ENCODE measurements at regions not wholly inside any gene's neighbourhood (a gene's known extent, or its start where the extent isn't known, plus 50 kb on each side); places are given as distances from the start of the nearest gene placed in this dataset.
"Not testable (repeated sequence)": the region's sequence is repeated elsewhere in the genome, so short reads cannot be mapped to it uniquely, and the experiment has no call there.

DNA sequence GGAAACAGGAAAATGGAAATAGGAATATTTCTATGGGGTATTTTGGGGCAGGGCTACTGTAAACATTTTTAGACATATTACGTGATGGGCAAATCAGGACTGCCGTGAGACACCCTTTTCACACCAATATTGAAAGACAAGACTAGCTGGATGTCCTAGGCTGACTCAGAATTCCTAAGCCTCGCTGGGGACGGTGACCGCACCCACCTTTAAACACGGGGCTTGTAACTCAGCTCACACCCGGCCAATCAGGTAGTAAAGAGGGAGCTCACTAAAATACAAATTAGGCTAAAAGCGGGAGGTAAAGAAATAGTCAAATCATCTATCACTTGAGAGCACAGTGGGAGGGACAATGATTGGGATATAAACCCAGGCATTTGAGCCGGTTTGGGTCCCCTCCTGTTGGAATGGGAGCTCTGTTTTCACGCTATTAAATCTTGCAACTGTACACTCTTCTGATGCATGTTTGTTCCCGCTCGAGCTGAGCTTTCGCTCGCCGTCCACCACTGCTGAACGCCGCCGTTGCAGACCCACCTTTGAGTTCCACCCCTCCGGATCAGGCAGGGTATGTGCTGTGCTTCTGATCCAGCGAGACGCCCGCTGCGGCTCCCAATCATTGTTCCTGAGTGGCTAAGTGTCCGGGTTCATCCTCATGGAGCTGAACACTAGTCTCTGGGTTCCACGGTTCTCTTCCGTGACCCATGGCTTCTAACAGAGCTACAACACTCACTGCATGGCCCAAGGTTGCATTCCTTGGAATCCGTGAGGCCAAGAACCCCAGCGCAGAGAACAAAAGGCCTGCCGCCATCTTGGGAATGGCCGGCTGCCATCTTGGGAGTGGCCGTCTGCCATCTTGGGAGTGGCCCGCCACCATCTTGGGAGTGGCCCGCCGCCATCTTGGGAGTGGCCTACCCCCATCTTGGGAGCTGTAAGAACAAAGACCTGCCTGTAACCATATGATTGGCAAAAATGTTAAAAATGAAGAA, 152.6 kb downstream of the CRLF2 start:
- no peak for DNase-seq

DNA sequence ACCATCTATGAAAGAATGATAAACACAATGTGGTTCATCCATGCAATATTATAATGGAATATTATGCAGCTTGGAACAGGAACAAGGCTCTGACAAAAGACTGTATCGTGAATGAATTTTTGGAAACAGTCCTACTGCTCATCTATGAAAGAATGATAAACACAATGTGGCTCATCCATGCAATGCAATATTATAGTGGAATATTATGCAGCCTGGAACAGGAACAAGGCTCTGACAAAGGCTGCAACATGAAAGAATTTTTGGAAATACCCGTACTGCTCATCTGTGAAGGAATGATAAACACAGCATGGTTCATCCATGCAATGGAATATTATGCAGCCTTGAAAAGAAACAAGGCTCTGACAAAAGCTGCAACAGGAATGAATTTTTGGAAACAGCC, 158.8 kb downstream of the CRLF2 start:
- not testable (repeated sequence) for DNase-seq

DNA sequence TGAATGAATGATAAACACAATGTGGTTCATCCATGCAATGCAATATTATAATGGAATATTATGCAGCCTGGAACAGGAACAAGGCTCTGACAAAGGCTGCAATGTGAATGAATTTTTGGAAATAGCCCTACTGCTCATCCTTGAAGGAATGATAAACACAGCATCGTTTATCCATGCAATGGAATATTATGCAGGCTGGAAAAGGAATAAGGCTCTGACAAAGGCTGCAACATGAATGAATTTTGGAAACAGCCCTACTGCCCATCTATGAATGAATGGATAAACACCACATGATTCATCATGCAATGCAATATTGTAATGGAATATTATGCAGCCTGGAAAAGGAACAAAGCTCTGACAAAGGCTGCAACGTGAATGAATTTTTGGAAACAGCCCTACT, 159.4 kb downstream of the CRLF2 start:
- no peak for DNase-seq

DNA sequence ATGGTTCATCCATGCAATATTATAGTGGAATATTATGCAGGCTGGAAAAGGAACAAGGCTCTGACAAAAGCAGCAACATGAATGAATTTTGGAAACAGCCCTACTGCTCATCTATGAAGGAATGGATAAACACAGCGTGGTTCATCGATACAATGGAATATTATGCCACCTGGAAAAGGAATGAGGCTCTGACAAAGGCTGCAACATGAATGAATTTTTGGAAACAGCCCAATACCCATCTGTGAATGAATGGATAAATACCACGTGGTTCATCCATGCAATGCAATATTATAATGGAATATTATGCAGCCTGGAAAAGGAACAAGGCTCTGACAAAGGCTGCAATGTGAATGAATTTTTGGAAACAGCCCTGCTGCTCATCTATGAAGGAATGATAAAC, 160.4 kb downstream of the CRLF2 start:
- DNase-seq = no peak

DNA sequence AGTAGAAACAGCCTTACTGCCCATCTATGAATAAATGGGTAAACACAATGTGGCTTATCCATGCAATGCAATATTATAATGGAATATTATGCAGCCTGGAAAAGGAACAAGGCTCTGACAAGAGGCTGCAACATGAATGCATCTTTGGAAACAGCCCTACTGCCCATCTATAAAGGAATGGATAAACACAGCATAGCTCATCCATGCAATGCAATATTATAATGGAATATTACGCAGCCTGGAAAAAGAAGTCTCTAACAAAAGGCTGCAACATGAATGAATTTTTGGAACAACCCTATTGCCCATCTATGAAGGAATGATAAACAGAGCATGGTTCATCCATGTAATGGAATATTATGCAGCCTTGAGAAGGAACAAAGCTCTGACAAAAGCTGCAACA, 161.0 kb downstream of the CRLF2 start:
- no peak for DNase-seq

DNA sequence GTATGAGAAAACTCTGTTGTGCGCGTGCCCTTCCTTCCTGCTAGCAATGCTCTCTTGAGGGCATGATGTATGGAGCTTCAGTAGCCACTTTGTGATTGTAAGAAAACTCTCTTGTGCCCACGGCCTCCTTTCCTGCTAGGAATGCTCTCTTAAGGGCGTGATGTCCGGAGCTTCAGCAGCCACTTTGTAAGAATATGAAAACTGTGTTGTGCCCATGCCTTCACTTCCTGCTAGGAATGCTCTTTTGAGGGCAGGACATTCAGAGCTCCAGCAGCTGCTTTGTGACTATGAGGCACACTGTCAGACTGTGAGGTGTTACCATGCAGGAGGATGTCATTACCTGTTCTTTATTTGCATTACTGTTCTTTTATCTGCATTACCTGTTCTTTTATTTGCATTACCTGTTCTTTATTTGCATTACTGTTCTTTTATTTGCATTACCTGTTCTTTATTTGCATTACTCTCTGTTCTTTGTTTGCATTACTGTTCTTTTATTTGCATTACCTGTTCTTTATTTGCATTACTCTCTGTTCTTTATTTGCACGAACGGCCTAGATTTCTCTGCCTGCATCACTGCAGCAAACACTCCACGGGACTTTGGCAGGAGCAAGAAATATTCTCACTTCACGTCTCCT, 166.7 kb downstream of the CRLF2 start:
- DNase-seq = no peak

DNA sequence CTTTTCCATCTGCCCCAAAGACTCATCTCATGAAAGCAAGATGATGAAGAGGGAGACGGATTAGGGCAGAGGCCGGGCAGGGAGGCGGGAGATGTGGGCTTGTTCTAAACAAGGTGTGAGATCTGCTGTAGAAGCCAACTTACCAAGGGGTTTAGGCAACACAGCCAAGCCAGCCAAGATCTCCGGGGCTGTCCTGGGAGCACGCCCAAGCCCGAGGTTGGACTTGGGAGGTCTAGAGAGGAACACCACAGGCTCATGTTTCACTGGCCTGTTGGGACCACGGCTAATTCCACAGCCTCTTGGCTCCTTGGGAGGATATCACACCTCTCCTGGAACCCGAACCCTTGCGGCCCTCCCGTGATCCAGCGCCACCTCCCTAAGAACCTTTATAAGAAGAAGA, 171.4 kb downstream of the CRLF2 start:
- peak; percentile 21 to 32 for DNase-seq

DNA sequence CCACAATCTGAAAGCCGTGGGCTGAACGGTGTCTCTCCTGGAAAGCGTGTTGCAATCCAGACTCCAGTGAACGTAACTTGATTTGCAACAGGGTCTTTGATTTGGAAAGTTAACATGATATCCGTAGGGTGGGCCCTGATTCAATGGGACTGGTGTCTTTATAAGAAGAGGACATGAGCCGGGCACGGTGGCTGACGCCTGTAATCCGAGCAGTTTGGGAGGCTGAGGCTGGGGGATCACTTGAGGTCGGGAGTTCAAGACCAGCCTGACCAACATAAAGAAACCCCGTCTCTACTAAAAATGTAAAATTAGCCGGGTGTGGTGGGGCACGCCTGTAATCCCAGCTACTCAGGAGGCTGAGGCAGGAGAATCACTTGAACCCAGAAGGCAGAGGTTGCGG, 176.5 kb downstream of the CRLF2 start:
- DNase-seq = not testable (repeated sequence)

DNA sequence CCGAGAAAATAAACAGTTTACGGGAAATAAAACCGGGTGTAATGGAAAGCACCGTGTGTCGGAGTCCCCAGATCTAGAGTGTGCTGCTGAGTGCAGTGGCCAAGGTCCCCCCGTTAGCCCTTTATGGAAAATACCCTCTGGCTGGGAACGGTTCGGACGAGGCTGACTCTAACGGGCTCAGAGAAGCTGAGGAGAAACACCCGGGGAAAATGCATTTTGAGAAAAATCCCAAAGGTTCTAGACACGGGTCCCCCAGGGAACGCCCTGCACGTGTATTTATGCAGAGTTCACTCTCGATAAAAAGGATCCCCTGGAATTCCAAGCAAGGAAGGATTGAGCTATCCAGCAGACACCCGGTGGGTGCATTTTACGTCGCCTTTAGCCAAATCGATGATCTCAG, 177.2 kb downstream of the CRLF2 start:
- no peak for DNase-seq

DNA sequence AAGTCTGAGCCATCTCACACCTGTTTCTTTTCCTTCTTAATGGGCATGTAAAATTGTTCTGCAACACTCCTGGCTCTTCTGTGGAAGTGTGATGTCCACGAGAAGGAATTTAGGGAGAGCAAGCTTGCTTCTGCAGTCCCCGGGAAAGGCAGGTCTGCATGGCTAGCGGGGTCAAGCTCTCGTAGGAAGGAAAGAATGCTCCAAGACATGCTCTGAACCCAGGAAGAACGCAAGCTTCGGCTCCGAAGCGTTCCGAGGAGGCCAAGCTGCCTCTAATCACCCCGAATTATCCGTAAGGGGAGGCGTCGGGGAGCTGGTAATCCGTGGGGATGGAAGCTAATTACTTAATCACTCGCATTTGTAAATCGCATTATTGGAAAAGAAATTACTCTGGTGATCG, 177.7 kb downstream of the CRLF2 start:
- no peak for DNase-seq

DNA sequence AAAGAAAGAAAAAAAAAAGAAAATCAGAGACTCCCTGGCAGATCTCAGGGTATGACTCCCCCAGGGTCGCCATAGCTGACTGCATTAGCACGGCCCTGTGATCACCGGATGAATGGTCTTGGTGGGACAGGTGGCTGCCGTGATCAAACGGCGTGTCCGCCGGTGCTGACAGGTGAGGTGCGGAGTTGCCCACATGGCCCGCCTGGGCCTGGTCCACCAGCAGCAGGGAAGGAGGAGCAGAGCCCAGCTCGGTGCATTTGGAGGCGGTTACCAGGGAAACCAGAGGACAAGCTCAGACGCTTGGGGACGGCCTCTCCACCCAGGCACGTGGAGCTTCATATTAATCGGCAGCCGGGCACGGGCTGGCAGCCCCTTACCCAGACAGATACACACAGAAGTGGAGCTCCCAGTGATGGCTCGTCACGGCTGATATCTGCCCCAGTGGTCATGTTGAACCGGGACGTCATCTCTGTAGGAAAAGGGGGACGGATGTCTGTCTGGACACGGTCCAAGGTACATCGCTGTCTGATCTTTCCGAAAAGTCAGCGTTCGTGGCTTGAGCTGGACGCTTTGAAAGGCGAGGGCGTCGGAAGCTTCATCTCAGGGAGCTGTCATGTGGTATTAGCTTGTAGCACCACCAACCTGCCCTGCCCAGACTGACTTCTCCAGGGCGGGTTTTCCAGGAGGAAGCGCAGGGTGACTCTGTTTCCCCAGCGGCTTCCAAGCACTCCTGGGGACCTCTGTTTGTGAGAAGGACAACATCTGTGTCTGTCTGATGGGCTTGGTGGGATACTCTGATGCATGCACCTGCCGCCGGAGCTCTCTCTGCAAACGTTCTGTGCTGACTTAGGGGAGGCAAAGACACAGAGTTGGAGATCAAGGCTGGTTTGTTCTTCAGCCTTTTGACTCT, 180.7 kb downstream of the CRLF2 start:
- DNase-seq = no peak

DNA sequence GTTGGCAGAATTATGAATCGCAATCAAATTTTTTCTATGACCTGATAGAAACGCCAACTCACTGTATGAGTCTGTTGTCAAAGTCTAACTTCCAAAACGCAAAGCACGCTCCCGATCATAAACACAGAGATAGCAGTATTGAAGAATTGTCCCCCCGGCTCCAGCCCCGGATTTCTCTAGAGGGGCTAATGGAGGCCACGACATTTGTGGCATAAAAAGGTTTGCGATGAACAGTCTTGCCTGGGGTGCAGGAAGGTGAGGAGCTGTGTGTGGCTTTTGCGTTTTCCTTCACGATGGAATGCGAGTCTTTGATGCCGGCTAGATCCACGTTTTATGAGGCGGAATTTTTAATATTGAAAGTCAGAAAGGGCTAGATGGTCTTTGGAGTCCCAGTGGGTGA, 183.0 kb downstream of the CRLF2 start:
- no peak for DNase-seq

DNA sequence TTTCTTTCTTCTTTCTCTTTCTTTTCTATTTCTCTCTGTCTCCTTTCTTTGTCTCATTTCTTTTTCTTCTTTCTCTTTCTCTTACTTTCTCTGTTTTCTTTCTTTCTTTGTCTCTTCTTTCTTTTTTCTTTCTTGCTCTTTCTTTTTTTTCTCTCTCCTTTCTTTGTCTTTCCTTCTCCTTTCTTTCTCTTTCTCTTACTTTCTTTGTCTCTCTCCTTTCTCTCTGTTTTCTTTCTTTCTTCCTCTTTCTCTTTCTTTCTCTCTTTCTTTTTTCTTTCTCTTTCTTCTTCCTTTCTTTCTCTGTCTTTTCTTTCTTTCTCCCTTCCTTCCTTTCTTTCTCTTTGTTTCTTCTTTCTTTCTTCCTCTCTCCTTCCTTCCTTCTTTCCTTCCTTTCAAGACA, 184.8 kb downstream of the CRLF2 start:
- no peak for DNase-seq

DNA sequence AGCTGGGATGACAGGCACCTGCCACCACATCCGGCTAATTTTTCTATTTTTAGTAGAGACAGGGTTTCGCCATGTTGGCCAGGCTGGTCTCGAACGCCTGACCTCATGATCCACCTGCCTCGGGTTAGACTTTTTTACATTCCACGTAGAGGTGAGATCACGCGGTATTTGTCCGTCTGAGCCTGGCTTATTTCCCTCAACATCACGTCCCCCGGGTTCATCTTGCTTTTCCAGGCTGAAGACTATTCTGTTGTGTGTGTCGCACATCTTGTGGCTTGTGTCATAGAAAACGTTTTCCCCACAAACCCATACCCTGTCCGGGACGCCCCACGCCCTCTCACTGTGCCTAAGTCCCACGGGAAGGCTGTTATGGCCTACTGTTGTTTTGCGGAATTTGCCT, 185.3 kb downstream of the CRLF2 start:
- no peak for DNase-seq

DNA sequence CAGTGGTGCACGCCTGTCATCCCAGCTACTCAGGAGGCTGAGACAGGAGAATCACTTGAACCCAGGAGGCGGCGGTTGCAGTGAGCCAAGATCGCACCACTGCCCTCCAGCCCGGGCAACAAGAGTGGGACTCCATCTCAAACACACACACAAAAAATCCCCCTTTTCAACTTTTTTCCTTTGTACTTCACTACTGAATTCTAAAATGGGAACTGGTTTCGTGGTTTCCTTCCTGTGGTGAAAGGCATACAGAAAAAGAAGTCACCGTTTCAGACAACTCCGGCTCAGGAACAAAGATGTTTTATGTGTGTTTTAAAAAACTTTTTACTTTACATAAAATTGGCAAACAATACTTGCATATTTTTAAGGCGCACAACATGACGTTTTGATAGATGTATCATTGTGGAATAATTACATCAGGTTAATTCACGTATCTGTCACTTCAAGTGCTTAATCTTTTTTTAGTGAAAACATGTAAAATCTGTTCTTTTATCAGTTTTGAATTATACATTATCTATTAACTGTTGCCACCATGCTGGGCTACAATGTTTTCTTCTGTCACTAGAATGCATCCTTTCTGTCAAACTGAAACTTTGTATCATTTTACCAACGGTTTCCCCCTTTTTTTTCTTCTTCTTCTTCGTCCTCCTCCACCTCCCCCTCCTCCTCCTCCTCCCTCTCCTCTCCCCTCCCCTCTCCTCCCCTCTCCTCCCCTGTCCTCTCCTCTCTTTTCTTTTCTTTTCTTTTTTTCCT, 186.0 kb downstream of the CRLF2 start:
- DNase-seq = no peak

DNA sequence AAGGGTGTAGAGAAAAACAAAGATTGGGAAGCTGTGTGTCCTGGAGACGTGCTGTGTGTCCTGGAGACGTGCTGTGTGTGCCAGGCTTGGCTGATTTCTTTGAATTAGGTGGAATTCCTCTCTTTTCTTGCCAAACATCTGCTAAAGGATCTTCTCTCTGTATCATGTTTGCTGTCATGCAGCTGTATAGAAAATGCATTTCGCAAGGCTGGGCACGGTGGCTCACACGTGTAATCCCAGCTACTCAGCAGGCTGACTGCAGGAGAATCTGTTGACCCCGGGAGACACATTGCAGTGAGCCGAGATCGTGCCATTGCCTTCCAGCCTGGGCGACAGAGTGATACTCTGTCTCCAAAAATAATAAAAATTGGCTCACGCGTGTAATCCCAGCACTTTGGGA, 187.0 kb downstream of the CRLF2 start:
- DNase-seq = no peak

DNA sequence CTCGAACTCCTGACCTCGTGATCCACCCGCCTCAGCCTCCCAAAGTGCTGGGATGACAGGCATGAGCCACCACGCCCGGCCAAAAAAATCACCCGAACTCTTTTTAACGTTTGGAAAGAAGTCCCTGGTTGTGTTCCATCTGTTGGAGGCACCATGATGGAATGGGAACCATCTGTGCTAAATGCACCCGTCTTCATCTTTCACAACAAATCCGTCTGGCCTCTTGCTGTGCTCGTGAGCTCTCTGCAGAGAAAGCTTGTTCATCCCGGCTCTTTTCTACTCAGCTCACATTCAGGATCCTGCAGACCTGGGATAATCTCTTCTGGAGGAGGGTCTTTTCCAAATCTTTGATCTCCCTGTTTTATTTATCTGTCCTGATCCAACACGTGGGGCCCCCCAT, 188.8 kb downstream of the CRLF2 start:
- DNase-seq = no peak

DNA sequence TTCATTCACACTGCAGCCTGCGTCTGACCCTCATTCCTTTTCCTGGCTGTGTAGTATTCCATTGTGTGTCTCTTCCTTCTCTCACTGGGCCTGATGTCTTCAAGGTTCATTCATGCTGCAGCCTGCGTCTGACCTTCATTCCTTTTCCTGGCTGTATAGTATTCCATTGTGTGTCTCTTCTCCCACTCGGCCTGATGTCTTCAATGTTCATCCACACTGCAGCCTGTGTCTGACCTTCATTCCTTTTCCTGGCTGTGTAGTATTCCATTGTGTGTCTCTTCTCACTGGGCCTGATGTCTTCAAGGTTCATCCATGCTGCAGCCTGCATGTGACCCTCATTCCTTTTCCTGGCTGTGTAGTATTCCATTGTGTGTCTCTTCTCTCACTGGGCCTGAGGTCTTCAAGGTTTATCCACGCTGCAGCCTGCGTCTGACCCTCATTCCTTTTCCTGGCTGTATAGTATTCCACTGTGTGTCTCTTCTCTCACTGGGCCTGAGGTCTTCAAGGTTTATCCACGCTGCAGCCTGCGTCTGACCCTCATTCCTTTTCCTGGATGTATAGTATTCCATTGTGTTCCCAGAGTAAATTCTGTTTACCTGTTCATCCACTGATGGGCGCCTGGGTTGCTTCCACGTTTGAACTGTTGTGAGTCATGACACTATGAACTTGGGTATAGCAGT, 191.0 kb downstream of the CRLF2 start:
- not testable (repeated sequence) for DNase-seq

DNA sequence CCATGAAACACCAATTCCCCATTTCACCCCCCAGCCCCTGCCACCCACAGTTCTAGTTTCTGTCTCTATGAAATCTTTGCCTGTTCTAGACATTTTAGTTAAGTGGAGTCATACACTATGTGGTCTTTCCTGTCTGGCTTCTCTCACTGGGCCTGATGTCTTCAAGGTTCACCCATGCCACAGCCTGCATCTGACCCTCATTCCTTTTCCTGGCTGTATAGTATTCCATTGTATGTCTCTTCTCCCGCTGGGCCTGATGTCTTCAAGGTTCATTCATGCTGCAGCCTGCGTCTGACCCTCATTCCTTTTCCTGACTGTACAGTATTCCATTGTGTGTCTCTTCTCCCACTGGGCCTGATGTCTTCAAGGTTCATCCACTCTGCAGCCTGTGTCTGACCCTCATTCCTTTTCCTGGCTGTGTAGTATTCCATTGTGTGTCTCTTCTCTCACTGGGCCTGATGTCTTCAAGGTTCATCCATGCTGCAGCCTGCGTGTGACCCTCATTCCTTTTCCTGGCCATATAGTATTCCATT, 191.7 kb downstream of the CRLF2 start:
- no peak for DNase-seq

DNA sequence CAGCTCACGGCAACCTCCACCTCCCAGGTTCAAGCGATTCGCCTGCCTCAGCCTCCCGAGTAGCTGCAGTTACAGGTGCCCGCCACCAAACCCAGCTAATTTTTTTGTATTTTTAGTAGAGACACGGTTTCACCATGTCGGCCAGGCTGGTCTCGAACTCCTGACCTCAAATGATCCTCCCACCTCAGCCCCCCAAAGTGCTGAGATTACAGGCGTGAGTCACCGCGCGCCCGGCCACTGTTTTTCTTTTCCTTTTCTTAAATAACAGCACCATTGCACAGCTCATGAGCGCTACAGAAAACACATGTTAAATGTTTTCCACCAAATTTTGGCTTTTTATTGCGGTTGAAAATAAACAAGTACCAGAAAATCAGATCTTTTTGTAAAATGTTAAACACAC, 195.5 kb downstream of the CRLF2 start:
- not testable (repeated sequence) for DNase-seq

DNA sequence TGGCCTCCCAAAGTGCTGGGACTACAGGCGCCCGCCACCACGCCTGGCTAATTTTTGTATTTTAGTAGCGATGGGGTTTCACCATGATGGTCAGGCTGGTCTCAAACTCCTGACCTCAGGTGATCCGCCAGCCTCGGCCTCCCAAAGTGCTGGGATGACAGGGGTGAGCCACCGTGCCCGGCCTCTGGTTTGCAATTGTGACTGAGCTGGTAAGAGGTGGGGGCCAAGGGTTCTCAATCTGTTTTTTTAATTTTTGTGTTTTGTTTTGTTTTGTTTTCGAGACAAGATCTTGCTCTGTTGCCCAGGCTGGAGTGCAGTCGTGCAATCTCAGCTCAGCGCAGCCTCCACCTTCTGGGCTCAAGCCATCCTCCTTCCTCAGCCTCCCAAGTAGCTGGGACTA, 196.2 kb downstream of the CRLF2 start:
- DNase-seq = not testable (repeated sequence)

Data from right lung (tissue), 2 donors.